ENCODE measurements at regions not wholly inside any gene's neighbourhood (a gene's known extent, or its start where the extent isn't known, plus 50 kb on each side); places are given as distances from the start of the nearest gene placed in this dataset.

- in situ Hi-C loops (cut with MboI; ENCODE audit: low pct_unique_long_range_greater_than_20kb, low sequenced_read_pairs, unreplicated experiment): no loop called here
- DNase-seq (ENCODE audit: low spot score): no peak
- no peak for TF ChIP-seq CTCF (IDR thresholded peaks at IDR 0.05; ENCODE audit: extremely low read depth, insufficient read depth, missing control alignments)
Observed at GRCh38 chr12:126108247-126108646, 1043.0 kb downstream of the AACS start.

GRCh38 chr12:126112141-126112540 lies 1046.9 kb downstream of the AACS start:
- no peak for TF ChIP-seq CTCF (IDR thresholded peaks at IDR 0.05; ENCODE audit: extremely low read depth, insufficient read depth, missing control alignments)
- DNase-seq (ENCODE audit: low spot score): no peak
- in situ Hi-C loops (cut with MboI; ENCODE audit: low pct_unique_long_range_greater_than_20kb, low sequenced_read_pairs, unreplicated experiment): no loop called here

DNA sequence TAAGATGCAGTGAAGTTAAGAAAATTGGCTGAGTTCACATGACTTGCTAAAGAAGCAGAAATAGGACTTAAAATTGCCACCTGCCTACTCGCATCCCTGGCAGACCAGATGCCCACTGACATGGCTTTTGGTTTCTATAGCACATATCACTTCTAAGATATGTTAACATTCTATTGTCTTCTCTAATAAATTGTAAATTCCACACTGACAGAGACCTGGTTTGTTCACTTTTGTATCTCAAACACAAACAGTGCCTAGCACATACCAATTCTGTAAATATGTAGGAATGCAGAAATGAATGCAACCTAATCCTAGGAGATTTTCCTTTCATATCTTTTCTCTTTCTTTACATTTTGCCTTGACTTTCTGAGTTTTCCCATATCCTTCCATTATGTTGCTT lies 1047.6 kb downstream of the AACS start:
- in situ Hi-C loops (cut with MboI; ENCODE audit: low pct_unique_long_range_greater_than_20kb, low sequenced_read_pairs, unreplicated experiment): no loop called here
- no peak for DNase-seq (ENCODE audit: low spot score)
- TF ChIP-seq CTCF (IDR thresholded peaks at IDR 0.05; ENCODE audit: extremely low read depth, insufficient read depth, missing control alignments): no peak

GRCh38 chr12:126114441-126114840 lies 1049.2 kb downstream of the AACS start:
- in situ Hi-C loops (cut with MboI; ENCODE audit: low pct_unique_long_range_greater_than_20kb, low sequenced_read_pairs, unreplicated experiment): no loop called here
- no peak for TF ChIP-seq CTCF (IDR thresholded peaks at IDR 0.05; ENCODE audit: extremely low read depth, insufficient read depth, missing control alignments)
- no peak for DNase-seq (ENCODE audit: low spot score)

- DNase-seq (ENCODE audit: low spot score): no peak
- in situ Hi-C loops (cut with MboI; ENCODE audit: low pct_unique_long_range_greater_than_20kb, low sequenced_read_pairs, unreplicated experiment): no loop called here
- TF ChIP-seq CTCF (IDR thresholded peaks at IDR 0.05; ENCODE audit: extremely low read depth, insufficient read depth, missing control alignments): no peak
Observed at GRCh38 chr12:126117502-126117901, 1052.3 kb downstream of the AACS start.

- TF ChIP-seq CTCF (IDR thresholded peaks at IDR 0.05; ENCODE audit: extremely low read depth, insufficient read depth, missing control alignments): no peak
- no peak for DNase-seq (ENCODE audit: low spot score)
- in situ Hi-C loops (cut with MboI; ENCODE audit: low pct_unique_long_range_greater_than_20kb, low sequenced_read_pairs, unreplicated experiment): no loop called here
Observed at GRCh38 chr12:126139355-126139754, 1074.1 kb downstream of the AACS start.

DNA sequence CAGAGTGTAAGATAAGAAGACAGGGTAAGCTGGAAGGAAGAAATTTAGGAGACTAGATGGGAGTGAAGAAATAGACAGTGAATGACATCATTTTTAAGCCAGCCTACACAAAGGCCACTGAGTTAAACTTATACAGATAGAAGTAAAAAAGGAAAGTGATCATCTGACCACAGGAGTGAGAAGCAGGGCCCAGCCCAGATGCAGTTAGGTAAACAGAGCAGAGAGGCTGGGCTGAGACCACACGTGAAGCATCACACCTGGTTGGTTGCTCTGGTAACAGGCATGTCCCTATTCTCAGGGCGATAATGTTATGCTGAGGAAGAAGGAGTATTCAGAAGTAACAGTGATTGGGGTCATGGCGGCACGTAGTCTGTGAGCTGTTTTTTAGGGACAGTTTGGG lies 1079.4 kb downstream of the AACS start:
- TF ChIP-seq CTCF (IDR thresholded peaks at IDR 0.05; ENCODE audit: extremely low read depth, insufficient read depth, missing control alignments): no peak
- in situ Hi-C loops (cut with MboI; ENCODE audit: low pct_unique_long_range_greater_than_20kb, low sequenced_read_pairs, unreplicated experiment): no loop called here
- no peak for DNase-seq (ENCODE audit: low spot score)

Measured in GM13977 (cell line).